NCI-H2196 treated with DMSO at 0.1 percent for 48 hours (cell line): ENCODE measurements at regions not wholly inside any gene's neighbourhood (a gene's known extent, or its start where the extent isn't known, plus 50 kb on each side); places are given as distances from the start of the nearest gene placed in this dataset.
A peak's percentile ranks its signal among the peaks of the same experiment; 100 is the strongest.
"Not testable (repeated sequence)": the region's sequence is repeated elsewhere in the genome, so short reads cannot be mapped to it uniquely, and the experiment has no call there.

Experiments used
- DNase-seq: peaks from one replicate; lab custom pipeline; 2025; ENCODE audit not compliant: unreplicated experiment; lab: John Stamatoyannopoulos, UW

DNA sequence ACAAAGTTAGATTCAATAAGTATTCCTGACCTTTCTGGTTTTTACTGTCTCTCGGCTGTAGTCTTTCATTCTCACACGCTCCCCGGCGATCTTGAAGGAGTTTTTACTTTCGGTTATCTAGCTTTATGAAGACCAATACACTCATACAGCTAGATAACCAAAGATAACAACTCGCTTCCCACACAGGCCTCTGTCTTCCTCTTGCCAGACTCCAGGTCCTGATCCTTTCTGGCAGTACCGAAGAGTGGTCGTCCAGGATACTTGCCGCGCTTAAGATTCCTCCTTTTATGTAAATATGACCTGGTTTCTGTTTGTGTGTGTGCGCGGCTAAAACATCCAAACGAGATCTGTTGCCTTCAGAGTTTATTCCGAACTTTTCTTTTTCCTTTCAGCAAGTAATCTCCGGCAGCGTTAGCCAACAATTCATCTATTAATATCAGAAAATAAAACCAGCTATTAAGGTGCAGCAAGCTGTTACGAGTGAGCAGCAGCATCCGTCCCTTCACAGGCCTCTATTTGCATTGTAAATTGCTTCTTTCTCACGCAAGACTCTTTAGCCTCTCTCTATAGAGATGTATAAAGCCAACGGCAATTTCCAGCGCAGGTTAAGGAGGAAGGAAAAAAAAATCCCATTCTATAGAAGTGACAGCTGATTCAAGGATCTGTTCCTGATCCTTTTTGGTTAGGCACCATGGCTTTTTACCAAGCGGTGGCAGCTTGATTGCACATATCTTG, 216.1 kb downstream of the MEF2C start:
- DNase-seq: no peak

DNA sequence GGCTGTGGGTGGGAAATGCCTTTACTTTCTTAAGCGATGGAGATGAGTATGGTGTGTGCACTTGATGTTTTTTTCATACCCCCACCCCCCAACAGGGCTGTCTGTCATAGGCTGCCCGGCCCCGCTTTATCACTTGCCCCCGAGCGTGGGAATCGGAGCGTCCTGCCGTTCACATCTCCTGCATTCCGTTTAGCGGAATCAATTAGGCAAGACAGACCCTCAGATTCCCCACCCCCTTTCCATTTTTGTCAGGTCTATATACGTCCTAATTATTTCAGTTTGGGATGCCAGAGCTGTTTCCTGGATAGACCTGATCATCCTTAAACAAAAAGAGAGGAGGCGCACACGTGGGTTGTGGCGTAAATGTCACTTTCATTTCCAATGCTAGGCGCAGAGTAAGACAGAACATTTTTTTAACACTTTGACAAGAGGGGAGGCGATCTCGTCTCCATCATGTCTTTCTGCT, 217.2 kb downstream of the MEF2C start:
- no peak for DNase-seq

DNA sequence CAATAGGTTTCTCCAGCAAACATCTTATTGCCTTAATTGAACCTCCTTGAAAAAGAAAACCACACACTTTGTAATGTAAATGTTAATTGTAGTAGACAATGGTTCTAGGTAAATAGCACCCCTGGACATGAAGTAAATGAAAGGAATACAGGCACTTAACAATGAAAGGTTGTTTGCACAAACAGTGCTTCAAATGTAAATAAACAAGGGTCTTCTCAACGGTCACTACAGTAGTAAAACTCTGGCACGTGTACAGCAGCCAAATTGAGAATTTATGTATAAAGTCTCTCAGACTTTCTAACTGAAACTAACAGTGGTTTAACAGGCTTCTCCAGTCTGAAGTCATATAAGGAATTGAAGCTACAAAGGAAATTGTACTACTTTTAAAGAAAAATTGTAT, 218.3 kb downstream of the MEF2C start:
- DNase-seq: no peak

DNA sequence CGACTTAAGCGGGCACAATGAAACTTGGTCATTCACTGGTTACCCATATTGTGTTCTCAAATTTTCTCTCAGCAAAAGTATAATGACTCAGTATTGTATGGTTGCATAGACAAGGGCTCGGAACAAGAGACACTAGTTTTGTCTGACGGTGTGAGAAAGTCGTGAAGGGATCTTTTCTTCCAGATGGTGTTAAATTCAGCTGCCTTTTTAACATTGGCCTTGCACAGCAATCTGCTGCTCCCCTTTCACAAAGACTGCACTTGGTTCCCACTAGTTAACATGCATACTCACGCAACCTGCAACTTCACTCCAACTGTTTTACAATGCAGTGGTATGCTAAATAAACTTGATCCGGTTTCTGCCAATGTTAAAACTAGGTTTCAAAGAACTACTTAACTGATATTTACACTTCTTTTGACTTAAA, 219.2 kb downstream of the MEF2C start:
- DNase-seq: no peak

DNA sequence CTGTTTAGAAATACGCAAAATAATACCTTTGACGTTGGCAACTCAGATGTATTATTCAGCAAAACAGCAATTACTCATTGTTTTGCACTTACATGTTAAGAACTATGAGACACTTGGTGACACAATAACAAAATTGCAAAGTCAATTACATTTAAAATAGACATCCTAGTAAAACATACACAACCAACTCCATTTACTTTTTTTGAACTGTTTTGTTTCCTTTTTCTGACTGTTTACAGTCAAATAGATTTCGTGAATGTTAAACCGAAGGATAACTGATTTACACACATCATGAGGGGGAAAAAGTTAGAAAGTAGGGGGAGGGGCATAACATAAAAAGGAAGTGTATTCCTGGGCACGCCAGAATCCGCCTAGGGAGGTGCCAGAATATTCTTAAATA, 220.1 kb downstream of the MEF2C start:
- no peak for DNase-seq

DNA sequence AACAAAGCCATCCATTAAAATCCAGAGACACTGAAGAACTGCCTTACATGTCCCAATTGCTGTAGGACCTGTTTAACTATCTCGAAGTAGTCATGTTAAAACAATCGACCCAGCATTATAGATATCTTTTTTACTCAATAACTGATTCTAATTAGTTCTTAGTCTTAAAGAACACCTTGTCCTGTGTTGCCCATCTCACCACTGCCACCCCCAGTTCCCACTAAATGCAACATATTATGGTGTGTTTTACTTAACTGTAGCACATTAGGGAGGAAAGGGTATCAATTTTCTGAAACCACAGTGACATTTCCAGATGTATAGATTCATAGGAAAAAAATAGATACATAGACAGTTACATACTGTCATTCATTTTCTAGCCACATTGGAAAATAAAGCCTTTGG, 221.2 kb downstream of the MEF2C start:
- no peak for DNase-seq

DNA sequence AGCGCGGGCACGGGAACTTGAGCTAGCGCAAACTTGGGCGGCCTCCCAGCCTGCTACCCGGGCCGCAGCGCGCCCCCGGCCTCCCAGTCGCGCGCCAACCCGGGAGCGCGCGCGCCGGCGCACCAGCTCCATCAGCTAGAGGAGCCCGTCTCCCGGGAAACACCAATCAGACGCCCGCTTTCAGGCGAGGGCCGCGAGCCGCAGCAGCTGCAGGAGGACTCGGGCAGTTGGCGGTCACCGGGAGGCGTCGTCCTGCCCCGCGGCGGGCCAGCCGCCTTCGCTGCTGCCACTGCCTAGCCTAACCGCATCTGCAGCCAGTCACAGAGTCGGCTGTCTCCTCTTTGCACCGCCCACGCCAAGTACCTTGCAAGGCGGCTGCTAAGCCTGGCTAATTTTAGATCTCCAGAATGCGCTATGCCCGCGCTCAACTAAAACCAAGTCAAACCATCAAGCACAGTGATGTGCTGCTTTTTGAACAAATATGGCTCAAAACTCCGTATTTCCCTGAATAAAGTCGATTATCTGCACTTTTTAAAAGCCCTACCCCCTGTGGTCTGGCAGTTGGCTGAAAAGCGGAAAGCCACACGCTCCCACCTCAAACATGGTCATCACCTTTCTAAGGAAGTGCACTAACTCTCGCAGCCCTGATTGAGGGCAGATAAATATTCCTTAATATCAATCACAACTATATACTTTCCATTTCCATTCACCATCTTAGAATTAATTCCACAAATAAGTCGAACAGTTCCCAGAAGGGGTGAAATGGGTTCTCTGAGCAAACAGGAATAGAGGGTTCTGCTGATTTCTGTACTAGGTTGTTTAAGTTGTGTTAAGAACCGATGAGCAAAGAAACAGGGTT, 221.8 kb downstream of the MEF2C start:
- DNase-seq: peak; percentile 69

DNA sequence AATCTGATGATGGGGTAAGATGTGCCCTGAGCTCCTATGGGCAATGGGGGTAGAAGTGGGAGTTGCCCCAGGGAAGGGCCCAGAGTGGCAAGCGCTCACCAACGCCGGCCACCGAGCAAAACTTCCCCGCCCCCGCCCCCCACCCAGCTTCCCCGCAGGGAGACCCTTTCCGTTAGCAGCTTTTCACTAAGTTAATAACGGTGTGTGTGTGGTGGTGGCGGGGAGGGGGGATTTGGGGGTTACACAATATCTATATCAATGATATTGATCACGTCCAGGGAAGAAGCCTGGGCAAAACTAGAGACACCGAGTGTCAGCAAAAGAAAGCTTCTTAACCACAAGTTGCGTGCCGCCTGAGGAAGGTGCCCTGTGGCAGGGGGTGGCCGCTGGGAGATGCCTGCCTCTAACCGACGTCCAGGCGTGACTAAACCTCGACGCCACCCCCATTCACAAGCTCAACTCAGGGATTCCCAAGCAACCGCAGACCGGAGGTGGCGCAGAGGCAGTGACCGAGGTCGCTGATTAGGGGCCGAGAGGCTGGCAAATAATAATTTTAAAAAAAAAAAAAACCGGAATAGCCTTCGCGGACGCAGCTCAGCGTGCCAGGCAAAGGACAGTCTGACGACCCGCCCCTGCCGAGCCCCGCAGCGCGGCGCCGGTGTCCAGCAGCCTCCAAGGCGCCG, 222.6 kb downstream of the MEF2C start:
- no peak for DNase-seq

DNA sequence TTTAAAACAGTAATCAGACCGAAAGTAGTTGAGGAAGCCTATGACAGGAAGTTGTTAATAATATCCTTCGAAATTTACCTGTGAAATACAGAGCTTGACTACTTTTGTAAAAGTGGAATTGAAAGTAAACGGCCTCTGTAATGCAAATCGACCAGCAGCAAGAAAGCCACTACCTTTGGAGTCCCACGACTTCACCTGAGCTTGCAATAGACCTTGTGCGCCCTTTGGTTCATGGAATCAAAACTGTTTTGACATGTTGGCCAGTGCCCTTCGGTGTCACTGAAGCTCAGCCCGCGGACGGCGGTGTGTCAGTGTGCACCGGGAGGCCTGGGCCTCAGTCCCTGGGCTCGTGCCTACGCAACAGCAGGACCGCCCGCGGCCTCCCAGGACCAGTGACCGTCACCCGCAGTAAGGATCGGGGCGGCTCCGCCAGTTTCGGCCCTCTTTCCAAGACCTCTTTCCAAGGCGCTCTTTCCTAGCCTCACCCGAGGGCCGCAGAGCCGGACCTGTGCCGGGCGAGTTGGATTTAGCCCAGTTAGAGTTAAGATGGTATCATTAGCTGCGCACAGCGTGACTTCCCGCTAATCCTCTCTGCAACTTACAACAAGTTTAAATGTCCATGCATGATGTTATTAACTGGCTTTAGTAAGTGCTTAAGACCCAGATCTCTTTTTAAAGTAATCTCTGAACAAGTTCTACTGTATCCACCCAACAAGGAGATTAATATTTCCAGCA, 223.3 kb downstream of the MEF2C start:
- DNase-seq: no peak

DNA sequence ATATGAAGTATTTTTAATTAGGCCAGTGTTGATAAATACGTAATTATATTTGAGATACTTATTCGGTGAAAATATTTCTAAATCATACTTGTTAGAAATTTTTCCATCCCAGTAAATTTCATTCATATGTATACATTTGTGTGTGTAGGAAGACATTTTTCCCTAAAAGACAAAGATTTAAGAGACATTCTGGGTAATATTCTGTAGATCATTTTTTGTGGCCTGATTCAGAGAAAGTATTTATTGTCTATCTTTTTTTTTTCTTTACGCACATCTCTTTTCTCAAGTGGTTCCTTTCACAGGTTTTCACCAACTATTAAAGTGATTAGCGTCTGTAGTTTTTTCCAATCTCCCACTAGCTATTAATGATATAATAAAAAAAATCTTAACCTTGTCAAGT, 224.1 kb downstream of the MEF2C start:
- DNase-seq: no peak

DNA sequence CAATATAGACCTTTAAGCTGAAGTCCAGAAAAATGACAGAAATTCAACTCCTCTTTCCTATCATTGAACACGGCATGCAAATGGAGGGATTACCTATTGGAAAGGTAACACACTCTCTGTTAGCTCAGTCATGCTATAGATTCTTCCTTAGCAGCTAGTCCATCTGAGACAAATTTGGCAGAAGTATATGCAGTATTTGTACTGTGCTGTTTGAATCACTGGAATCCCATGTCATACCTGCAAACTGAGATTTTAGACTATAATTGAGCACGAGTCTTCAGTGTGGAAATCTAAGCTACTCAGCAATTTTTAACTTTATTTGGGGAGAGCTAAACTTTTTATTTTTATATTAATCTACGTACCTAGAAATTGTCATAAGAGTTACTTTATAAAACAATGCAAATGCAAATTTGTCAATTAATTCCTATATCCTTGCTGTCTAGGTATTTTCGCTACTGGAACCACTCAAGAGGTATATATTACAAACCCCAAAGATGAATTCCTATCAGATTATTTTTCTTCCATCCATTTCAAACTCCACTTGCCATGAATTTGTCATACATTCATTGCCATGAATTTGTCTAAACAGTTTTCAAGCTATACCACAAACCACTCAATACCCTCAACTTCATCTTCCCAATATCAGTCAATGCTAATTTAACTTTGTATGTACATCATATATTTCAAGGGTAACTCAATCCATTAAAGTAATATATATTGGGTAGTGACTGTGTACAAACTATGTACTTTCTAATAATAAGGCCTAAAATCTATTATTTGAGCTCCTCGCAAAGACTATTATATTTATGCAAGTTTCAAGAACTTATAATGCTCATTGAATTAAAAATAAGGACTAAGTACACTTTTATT, 224.8 kb downstream of the MEF2C start:
- DNase-seq: no peak

DNA sequence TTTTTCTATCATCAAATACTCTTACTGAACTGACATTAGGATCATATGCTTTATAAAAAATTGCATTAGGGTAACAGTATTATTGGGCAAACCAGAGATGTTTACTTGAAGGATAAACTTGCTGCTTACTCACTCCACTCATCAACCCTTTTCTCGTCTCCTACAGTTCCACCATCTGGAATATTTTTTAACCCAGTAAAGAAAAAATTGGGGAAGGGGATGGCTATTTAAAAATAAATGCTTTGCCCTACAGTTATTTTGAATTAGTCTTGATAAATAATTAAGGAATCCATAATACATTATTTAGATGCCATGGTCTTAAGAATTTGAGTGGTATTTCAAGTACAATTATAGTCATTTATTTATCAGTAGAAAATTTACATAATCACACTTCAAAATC, 225.8 kb downstream of the MEF2C start:
- DNase-seq: no peak

DNA sequence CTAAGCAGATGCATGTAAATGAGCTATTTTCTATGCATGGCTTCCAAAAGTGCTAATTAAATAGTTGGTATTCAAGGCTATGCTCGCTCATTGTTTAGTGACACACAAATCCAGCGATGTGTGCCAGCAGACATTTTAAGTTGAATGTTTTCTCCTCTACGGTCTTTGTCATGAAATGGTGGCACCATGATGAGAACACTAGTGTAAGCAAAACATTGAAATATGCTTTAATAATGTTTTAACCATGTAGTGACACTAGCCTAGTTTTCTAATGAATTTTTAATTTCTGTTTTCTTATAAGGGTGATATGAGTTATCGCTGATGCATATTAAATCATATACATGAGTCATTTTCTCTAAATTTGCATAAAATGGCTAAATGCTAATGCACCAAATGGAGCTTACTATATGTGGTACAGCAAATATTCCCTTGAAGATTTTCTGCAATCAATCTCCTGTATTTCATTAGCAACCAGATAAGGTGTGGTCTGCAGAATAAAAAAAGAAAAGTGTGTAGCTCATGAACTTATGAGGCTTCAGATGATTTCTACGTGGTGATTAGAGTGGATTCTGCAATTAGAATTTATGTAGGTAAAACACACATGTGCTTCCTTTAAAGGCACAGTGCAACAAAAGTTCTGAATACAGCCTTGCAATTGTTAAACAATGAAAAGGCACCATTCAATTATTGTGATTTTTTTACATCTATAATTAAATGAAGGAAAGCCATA, 226.6 kb downstream of the MEF2C start:
- no peak for DNase-seq

DNA sequence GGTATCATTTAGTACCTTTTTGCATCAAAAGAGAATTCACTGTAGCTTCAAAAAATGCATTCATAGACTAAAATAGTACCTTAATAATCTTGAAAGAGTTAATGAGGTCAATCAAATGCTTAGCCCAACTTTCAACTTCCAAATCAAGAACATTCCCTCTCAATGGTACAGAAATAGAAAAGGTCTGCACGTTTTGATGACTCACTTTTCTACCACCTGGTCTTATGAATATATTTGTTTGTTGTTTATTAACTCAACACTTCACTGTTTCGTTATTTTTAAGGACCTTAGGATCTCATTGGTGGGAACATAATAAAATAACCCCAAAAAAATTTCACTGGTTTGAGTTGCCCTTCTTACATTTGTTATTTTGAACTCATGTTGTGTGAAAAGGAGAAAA, 229.5 kb downstream of the MEF2C start:
- no peak for DNase-seq

DNA sequence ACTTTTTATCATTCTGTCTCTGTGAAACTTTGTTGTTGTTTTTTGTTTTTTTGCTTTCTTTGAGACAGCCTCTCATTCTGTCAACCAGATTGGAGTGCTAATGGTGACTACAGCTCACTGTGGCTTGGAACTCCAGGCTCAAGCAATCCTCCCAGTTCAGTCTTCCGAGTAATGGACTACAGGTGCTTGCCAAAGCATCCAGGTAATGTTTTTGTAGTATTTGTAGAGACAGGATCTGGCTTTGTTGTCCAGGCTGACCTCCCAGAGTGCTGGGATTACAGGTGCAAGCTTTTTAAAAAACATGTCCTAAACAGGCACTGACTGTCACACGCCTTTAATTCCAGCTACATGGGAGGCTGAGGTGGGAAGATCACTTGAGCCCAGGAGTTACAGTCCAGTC, 235.1 kb downstream of the MEF2C start:
- DNase-seq: no peak

DNA sequence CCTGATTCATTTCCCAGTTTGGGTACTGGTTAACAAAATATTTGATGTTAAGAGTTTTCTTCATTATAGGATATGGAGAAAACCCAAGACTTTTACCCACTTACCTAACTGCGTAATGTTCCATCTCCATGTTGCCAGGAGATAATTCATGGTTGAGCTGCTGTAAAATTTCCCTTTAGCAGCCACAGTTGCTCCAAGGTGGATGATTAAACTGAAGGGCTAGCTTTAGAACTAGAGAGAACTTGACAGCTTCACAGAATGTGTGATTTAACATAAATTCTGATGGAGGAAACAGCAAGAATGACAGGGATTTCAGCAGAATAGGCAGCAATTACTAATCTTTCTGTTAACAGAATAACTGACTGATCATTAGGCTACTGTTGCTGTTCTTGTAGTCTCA, 236.1 kb downstream of the MEF2C start:
- DNase-seq: no peak

DNA sequence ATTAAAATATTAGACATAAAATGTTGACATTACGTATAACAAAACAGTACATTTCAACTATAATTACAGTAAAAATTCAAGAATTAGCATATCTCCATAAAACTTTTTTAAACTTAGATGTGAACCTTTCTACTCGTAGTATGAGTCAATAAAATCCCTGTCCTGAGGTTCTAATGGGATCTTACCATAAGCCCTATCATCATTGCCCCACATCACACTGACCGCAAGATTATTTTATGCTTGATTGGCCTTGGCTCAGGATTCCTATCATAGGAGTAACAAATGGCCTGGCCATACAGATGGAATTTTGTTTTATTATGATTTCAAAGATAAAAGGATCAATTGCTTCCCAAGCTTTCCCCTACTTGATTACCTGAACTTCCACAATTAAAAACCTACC, 238.3 kb downstream of the MEF2C start:
- DNase-seq: no peak

DNA sequence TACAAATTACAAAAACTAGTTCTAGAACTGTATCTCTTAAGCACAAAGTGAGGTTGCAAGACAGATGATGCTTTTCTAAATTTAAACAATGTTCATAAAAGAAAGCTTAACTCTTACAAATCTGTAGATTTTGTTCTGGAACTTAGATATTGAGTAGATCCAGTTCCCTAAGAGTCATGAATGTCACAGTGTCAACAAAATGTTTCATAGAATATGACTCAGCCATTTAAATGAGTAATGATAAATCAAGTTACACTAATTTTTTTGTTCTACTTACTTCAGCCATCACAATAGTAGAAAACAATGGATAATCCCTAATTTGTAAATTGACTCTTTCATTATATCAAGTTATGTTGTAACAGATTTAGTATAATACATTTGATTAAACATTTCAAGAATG, 239.7 kb downstream of the MEF2C start:
- DNase-seq: no peak

DNA sequence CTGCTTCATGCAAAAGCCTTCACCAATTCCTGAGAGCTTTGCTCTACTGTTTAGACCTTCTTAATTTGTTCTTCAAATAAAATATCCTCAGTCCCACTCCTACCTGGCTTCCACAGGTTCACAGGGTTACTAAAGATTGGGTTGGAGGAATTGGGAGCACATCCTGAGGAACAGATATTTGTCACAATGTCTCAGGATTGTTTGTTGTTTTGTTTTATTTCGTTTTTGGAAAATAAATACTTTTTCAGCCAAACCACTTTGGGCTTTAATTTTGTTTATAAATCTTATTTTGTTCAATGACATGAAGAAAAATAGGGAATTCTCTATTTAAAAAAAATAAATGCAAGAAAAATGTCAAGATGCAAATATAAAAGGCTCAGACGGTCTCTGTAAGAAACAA, 249.0 kb downstream of the MEF2C start:
- no peak for DNase-seq

DNA sequence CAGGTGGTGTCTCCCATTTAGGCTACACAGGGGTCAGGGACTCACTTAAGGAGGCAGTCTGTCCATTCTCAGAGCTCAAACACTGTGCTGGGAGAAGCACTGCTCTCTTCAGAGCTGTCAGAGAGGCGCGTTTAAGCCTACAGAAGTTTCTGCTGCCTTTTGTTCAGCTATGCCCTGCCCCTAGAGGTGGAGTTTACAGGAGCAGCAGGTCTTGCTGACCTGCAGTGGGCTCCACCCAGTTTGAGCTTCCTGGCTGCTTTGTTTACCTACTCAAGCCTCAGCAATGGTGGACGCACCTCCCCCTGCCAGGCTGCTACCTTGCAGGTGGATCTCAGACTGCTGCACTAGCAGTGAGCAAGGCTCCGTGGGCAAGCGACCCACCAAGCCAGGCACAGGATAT, 260.1 kb downstream of the MEF2C start:
- not testable (repeated sequence) for DNase-seq
